KMS-11 (cell line): ENCODE measurements at regions not wholly inside any gene's neighbourhood (a gene's known extent, or its start where the extent isn't known, plus 50 kb on each side); places are given as distances from the start of the nearest gene placed in this dataset.

Source experiments
- H2AFZ ChIP-seq: fragments of 200-600 bp; sonication (generic); 2 replicates; pipeline ENCODE4 v1.6.1; 2016; ENCODE audit warnings: antibody characterized with exemption, mixed run types, low read depth
- H3K27ac ChIP-seq: fragments of 200-600 bp; sonication (generic); 2 replicates; pipeline ENCODE4 v1.6.1; 2016; ENCODE audit warnings: mild to moderate bottlenecking, mixed run types
- H3K27me3 ChIP-seq: fragments of 200-600 bp; sonication (generic); 2 replicates; pipeline ENCODE4 v1.6.1; 2017; ENCODE audit warnings: mild to moderate bottlenecking, low read depth, mixed run types, moderate library complexity; ENCODE audit not compliant: insufficient read depth
- H3K36me3 ChIP-seq: fragments of 200-600 bp; sonication (generic); 2 replicates; pipeline ENCODE4 v1.6.1; 2017; ENCODE audit warnings: mild to moderate bottlenecking, mixed run types; ENCODE audit not compliant: insufficient read depth
- H3K4me1 ChIP-seq: fragments of 200-600 bp; sonication (generic); 2 replicates; pipeline ENCODE4 v1.6.1; 2016; ENCODE audit warnings: mild to moderate bottlenecking, low read depth, mixed run types; ENCODE audit not compliant: poor library complexity, severe bottlenecking
- H3K4me2 ChIP-seq: fragments of 200-600 bp; sonication (generic); 2 replicates; pipeline ENCODE4 v1.7.0; 2016; ENCODE audit warnings: mild to moderate bottlenecking, mixed run types
- H3K4me3 ChIP-seq: fragments of 200-600 bp; sonication (generic); IDR thresholded peaks from 2 replicates; pipeline ENCODE4 v1.6.1; 2017; ENCODE audit warnings: low read depth, low read length, mixed read lengths; ENCODE audit not compliant: insufficient read depth
- H3K79me2 ChIP-seq: fragments of 200-600 bp; sonication (generic); 2 replicates; pipeline ENCODE4 v1.6.1; 2016; ENCODE audit warnings: low read depth, mixed run types; ENCODE audit not compliant: insufficient read depth
- H3K9ac ChIP-seq: fragments of 200-600 bp; sonication (generic); 2 replicates; pipeline ENCODE4 v1.6.1; 2016; ENCODE audit warnings: mild to moderate bottlenecking, mixed run types
- H4K20me1 ChIP-seq: fragments of 200-600 bp; sonication (generic); 2 replicates; pipeline ENCODE4 v1.6.1; 2016; ENCODE audit warnings: mild to moderate bottlenecking, mixed run types; ENCODE audit not compliant: insufficient read depth
- CTCF ChIP-seq: fragments of 200-600 bp; sonication (generic); conservative IDR thresholded peaks from 2 replicates; pipeline ENCODE4 v1.6.1; 2017; ENCODE audit warnings: low read depth, mild to moderate bottlenecking, antibody characterized with exemption, low read length, moderate library complexity, mixed read lengths

GRCh38 chr3:135871311-135871710 lies 94.2 kb upstream of the PPP2R3A start:
- TF ChIP-seq CTCF: no peak
- no peaks in the 10 kb centered on the region for H3K79me2 ChIP-seq
- no peaks in the 10 kb centered on the region for H3K4me1 ChIP-seq
- H3K27ac ChIP-seq: no peak overlapping the region
- no peak overlapping the region for H3K4me2 ChIP-seq
- H3K9ac ChIP-seq: no peak overlapping the region
- no peaks in the 10 kb centered on the region for H3K27me3 ChIP-seq
- H2AFZ ChIP-seq: no peak overlapping the region
- H3K36me3 ChIP-seq: no peaks in the 10 kb centered on the region
- H3K4me3 ChIP-seq: no peak overlapping the region
- no peaks in the 10 kb centered on the region for H4K20me1 ChIP-seq

GRCh38 chr3:135874035-135874434 lies 91.5 kb upstream of the PPP2R3A start:
- no peaks in the 10 kb centered on the region for H3K79me2 ChIP-seq
- H3K4me2 ChIP-seq: no peak overlapping the region
- no peak for TF ChIP-seq CTCF
- no peak overlapping the region for H3K9ac ChIP-seq
- H3K27me3 ChIP-seq: no peaks in the 10 kb centered on the region
- H3K36me3 ChIP-seq: no peaks in the 10 kb centered on the region
- no peak overlapping the region for H3K4me3 ChIP-seq
- no peak overlapping the region for H2AFZ ChIP-seq
- H4K20me1 ChIP-seq: no peaks in the 10 kb centered on the region
- H3K4me1 ChIP-seq: no peaks in the 10 kb centered on the region
- H3K27ac ChIP-seq: no peak overlapping the region

- Histone ChIP-seq H3K36me3 (no peaks in the 10 kb centered on the region), H3K27me3 (no peaks in the 10 kb centered on the region), H4K20me1 (no peaks in the 10 kb centered on the region), H3K27ac (no peak overlapping the region), H3K79me2 (no peaks in the 10 kb centered on the region), H2AFZ (no peak overlapping the region), H3K4me3 (no peak overlapping the region), H3K4me1 (no peaks in the 10 kb centered on the region), H3K9ac (no peak overlapping the region), H3K4me2 (no peak overlapping the region)
- TF ChIP-seq CTCF: no peak
Measured at GRCh38 chr3:135878501-135878900, 87.0 kb upstream of the PPP2R3A start.

- H3K27me3 ChIP-seq: no peaks in the 10 kb centered on the region
- H3K4me2 ChIP-seq: no peak overlapping the region
- no peak overlapping the region for H3K27ac ChIP-seq
- no peaks in the 10 kb centered on the region for H3K4me1 ChIP-seq
- H4K20me1 ChIP-seq: no peaks in the 10 kb centered on the region
- no peak for TF ChIP-seq CTCF
- H3K79me2 ChIP-seq: no peaks in the 10 kb centered on the region
- H3K9ac ChIP-seq: no peak overlapping the region
- H3K36me3 ChIP-seq: no peaks in the 10 kb centered on the region
- no peak overlapping the region for H3K4me3 ChIP-seq
- no peak overlapping the region for H2AFZ ChIP-seq
Measured at GRCh38 chr3:135885885-135886284, 79.6 kb upstream of the PPP2R3A start.

DNA sequence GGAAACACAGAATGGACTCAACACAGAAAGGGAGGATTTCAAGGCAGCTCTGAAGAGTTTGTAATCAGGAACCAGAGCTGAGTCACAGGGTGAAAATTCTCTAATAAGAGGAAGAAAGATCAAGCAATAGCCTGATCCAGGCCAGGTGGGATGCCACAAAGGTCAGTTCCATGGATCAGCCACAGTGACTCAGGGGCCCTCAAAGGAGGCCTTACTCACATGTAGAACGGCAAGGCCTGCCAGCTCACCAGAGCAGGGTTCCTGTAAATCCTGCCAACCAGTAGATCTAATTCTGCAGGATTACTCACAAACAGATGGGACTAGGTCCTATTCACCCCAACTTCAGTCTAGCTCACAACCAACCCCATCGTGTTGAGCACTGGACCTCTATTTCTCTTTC lies 78.3 kb upstream of the PPP2R3A start:
- Histone ChIP-seq H3K4me2 (no peak overlapping the region), H3K9ac (no peak overlapping the region), H4K20me1 (no peaks in the 10 kb centered on the region), H3K36me3 (no peaks in the 10 kb centered on the region), H3K4me3 (no peak overlapping the region), H3K79me2 (no peaks in the 10 kb centered on the region), H3K27me3 (no peaks in the 10 kb centered on the region), H3K27ac (no peak overlapping the region), H2AFZ (no peak overlapping the region), H3K4me1 (no peaks in the 10 kb centered on the region)
- TF ChIP-seq CTCF: no peak
